ENCODE measurements at regions not wholly inside any gene's neighbourhood (a gene's known extent, or its start where the extent isn't known, plus 50 kb on each side); places are given as distances from the start of the nearest gene placed in this dataset.

DNA sequence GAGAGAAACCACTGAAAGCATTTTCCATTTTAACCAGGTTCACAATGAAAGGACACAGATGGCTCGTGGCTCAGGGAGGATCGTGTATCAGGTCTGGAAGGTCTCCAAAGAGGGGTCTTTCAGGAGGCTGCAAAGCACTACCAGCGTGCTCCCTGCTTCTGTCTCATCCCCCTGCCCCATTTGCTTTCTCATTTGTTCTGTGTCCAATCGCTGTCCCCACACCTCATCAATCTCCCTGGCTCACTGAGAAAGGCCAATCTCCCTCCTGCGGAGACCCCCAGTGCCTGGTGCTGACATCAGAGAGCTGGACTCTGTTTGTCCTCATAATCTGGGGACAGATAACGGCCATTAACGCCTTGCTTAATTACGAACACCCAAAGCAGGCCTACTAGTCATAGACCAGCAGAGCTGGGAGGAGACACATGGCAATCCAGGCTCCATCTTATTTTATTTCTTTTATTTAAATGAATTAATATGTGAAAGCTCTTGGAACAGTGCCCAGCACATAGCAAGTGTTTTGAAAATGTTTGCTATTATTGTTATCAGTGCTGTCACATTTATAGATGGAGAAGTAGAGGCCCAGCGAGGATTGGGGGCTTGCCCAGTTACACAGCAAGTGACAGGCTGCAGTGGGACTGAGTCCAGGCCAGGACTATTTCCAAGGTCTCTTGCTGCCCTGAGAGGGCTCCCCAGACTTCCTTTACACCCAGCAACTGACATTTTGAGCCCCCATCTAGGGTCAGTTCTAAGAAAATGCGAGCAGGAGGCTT, 341.0 kb upstream of the USP24 start:
- no peaks in the 10 kb centered on the region for H3K27me3 ChIP-seq
- H3K4me3 ChIP-seq = no peak overlapping the region
- DNase-seq (ENCODE audit: low spot score) = no peak
- H3K9me3 ChIP-seq = peaks cover 0 to 3% of the 10 kb centered on the region in 2 donors
- TF ChIP-seq, protein P1, sequence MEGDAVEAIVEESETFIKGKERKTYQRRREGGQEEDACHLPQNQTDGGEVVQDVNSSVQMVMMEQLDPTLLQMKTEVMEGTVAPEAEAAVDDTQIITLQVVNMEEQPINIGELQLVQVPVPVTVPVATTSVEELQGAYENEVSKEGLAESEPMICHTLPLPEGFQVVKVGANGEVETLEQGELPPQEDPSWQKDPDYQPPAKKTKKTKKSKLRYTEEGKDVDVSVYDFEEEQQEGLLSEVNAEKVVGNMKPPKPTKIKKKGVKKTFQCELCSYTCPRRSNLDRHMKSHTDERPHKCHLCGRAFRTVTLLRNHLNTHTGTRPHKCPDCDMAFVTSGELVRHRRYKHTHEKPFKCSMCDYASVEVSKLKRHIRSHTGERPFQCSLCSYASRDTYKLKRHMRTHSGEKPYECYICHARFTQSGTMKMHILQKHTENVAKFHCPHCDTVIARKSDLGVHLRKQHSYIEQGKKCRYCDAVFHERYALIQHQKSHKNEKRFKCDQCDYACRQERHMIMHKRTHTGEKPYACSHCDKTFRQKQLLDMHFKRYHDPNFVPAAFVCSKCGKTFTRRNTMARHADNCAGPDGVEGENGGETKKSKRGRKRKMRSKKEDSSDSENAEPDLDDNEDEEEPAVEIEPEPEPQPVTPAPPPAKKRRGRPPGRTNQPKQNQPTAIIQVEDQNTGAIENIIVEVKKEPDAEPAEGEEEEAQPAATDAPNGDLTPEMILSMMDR (IDR thresholded peaks at IDR 0.05) = no peak
- H3K4me1 ChIP-seq = peaks cover 0 to 17% of the 10 kb centered on the region in 2 donors
- H3K27ac ChIP-seq = no peak overlapping the region
- H3K36me3 ChIP-seq = no peaks in the 10 kb centered on the region

DNA sequence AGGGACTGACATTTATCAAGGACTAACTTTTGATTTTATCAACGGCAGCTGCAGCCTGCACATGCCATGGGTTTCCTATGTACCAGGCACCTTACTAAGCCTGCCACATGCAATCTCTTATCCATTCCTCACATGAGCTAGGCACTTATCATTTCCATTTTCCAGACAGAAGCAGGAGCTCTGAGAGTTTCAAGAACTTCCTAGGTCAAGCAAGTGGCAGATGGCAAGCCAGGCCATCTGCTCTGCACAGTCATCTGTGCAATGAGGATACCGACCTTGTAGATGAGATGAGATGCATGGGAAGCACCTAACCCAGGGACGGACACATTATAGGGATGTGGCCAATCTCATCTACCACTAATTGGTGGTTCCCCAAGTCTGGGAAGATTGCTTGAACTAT, 339.4 kb upstream of the USP24 start:
- Histone ChIP-seq H3K4me3 (no peak overlapping the region), H3K27ac (no peak overlapping the region), H3K9me3 (peaks cover 0 to 3% of the 10 kb centered on the region in 2 donors), H3K4me1 (peaks cover 0 to 17% of the 10 kb centered on the region in 2 donors), H3K36me3 (no peaks in the 10 kb centered on the region), H3K27me3 (no peaks in the 10 kb centered on the region)
- DNase-seq (ENCODE audit: low spot score) = no peak
- TF ChIP-seq, protein P1 (IDR thresholded peaks at IDR 0.05) = no peak

DNA sequence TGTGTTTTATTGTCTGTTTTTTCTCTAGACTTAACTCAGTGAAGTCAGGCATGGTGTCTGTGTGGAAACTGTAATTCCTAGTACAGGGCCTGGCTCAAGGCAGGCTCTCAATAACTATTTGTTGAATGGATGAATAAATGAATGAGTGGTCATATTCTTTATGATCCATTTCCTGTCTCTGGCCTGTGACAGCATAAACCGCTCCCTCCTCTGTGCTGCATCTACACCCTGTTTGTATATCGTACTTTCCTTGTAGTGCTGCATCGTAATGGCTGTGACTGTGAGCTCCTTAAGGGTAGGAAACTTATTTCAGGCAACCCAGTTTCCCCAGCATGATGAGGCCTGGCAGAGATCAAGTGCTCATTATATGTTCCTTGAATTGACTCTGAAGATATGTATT, 337.5 kb upstream of the USP24 start:
- Histone ChIP-seq H3K27ac (no peak overlapping the region), H3K27me3 (no peaks in the 10 kb centered on the region), H3K4me1 (peaks cover 0 to 6% of the 10 kb centered on the region in 2 donors), H3K9me3 (peaks cover 0 to 3% of the 10 kb centered on the region in 2 donors), H3K4me3 (no peak overlapping the region), H3K36me3 (no peaks in the 10 kb centered on the region)
- no peak for DNase-seq (ENCODE audit: low spot score)
- TF ChIP-seq, protein P1 (IDR thresholded peaks at IDR 0.05) = no peak

DNA sequence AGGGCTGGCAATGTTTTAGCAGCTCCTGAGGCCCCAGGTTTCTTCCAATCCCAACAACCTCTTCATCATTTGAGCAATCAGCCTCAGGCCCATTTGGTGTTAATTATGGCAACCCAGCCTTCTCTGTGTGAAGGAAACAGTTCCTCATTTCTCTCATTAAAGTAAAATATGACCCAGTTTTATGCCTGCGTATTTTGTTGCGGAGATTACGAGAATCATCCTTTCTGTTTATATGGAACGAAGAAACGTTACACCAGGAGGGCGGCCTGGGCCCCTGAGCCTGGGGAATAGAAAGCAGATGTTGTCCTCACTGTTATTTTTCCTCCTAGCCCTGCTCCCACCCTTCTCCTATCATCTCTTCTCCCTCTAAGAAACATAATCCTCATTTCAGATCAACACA, 332.2 kb upstream of the USP24 start:
- Histone ChIP-seq H3K27ac (no peak overlapping the region), H3K27me3 (no peaks in the 10 kb centered on the region), H3K4me3 (no peak overlapping the region), H3K4me1 (no peaks in the 10 kb centered on the region), H3K36me3 (no peaks in the 10 kb centered on the region), H3K9me3 (peaks cover 0 to 3% of the 10 kb centered on the region in 2 donors)
- no peak for DNase-seq (ENCODE audit: low spot score)
- TF ChIP-seq, protein P1 (IDR thresholded peaks at IDR 0.05) = no peak

DNA sequence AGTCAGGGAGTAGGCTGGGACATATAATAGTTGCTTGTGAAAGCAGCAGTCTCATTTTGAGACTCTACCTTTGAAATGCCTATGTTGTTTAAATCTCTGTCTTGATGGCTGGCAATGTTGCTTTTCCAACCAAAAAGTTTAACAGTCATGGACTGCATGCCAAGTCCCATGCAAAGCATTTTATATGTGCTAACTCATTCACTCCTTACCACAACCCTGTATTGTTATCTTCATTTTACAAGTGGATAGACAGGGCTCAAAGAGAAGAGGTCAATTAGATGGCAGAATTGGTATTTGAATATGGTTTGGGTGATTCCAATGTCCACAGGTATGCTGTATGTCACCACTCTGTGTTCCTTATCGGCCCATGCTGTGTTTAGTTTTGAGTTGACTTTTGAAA, 331.4 kb upstream of the USP24 start:
- DNase-seq (ENCODE audit: low spot score) = no peak
- no peak overlapping the region for H3K4me3 ChIP-seq
- H3K27ac ChIP-seq = no peak overlapping the region
- H3K9me3 ChIP-seq = no peaks in the 10 kb centered on the region
- H3K27me3 ChIP-seq = no peaks in the 10 kb centered on the region
- H3K4me1 ChIP-seq = no peaks in the 10 kb centered on the region
- no peaks in the 10 kb centered on the region for H3K36me3 ChIP-seq
- TF ChIP-seq, protein P1 (IDR thresholded peaks at IDR 0.05) = no peak

DNA sequence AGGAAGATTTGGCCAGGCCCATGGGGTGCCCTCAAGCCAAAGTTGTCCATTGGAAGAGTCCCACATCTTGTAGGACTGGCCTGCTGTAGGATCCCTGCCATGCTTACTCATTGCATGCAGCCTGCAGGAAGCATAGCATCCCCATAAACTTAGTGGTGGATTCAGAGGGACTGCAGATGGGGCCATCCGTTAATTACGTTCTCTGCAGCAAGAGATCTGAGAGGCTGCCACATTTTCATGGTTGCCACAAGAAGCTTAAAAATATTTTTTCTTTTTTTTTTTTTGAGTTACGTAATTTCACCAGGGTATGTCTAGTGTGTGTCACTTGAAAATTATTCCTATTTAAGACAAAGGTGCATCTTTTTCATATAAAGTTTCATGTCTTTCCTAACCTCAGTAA, 329.7 kb upstream of the USP24 start:
- no peaks in the 10 kb centered on the region for H3K27me3 ChIP-seq
- no peak for DNase-seq (ENCODE audit: low spot score)
- no peaks in the 10 kb centered on the region for H3K36me3 ChIP-seq
- H3K4me3 ChIP-seq = no peak overlapping the region
- no peaks in the 10 kb centered on the region for H3K4me1 ChIP-seq
- TF ChIP-seq, protein P1 (IDR thresholded peaks at IDR 0.05) = no peak
- no peaks in the 10 kb centered on the region for H3K9me3 ChIP-seq
- no peak overlapping the region for H3K27ac ChIP-seq
